ENCODE measurements at regions not wholly inside any gene's neighbourhood (a gene's known extent, or its start where the extent isn't known, plus 50 kb on each side); places are given as distances from the start of the nearest gene placed in this dataset.
"Not testable (repeated sequence)": the region's sequence is repeated elsewhere in the genome, so short reads cannot be mapped to it uniquely, and the experiment has no call there.

- intact Hi-C loops (cut with micrococcal nuclease), result no loop called here
Measured at GRCh38 chr12:14086838-14087237, 105.4 kb upstream of the GRIN2B start.

GRCh38 chr12:14099994-14100393, 118.6 kb upstream of the GRIN2B start:
- Mint-ChIP-seq H3K27ac (no peak overlapping the region), H3K36me3 (ENCODE audit: low read depth) (no peaks in the 10 kb centered on the region), H3K27me3 (ENCODE audit: low read depth) (peaks cover 4% of the 10 kb centered on the region), H3K9me3 (peaks cover 2% of the 10 kb centered on the region), H3K4me1 (ENCODE audit: low read depth) (no peaks in the 10 kb centered on the region), H3K4me3 (no peak overlapping the region)
- CTCF ChIA-PET, result no interaction called here
- DNase-seq, result no peak
- intact Hi-C loops (cut with micrococcal nuclease), result no loop called here

More at GRCh38 chr12:14086838-14087237, 105.4 kb upstream of the GRIN2B start:
- Mint-ChIP-seq H3K36me3 (ENCODE audit: low read depth) (no peaks in the 10 kb centered on the region), H3K4me3 (no peak overlapping the region), H3K27me3 (ENCODE audit: low read depth) (no peaks in the 10 kb centered on the region), H3K9me3 (peaks cover 6% of the 10 kb centered on the region), H3K27ac (no peak overlapping the region), H3K4me1 (ENCODE audit: low read depth) (no peaks in the 10 kb centered on the region)
- DNase-seq, result no peak
- CTCF ChIA-PET, result interaction anchor here (0.7 kb wide), 1 partner anchor 353 kb away, joined by 3 read pairs; no protein-coding TSS in a partner anchor

- H3K36me3 Mint-ChIP-seq (ENCODE audit: low read depth); intact Hi-C loops (cut with micrococcal nuclease); H3K4me3 Mint-ChIP-seq; DNase-seq; H3K4me1 Mint-ChIP-seq (ENCODE audit: low read depth); H3K27me3 Mint-ChIP-seq (ENCODE audit: low read depth); H3K27ac Mint-ChIP-seq; H3K9me3 Mint-ChIP-seq; CTCF ChIA-PET: not testable (repeated sequence)
Measured at GRCh38 chr12:14101556-14101955, 120.2 kb upstream of the GRIN2B start.

- no peaks in the 10 kb centered on the region for H3K4me1 Mint-ChIP-seq (ENCODE audit: low read depth)
- no peak overlapping the region for H3K27ac Mint-ChIP-seq
- no peaks in the 10 kb centered on the region for H3K9me3 Mint-ChIP-seq
- H3K36me3 Mint-ChIP-seq (ENCODE audit: low read depth), result no peaks in the 10 kb centered on the region
- H3K27me3 Mint-ChIP-seq (ENCODE audit: low read depth), result peaks cover 11% of the 10 kb centered on the region
- DNase-seq, result peak; percentile 9
- CTCF ChIA-PET, result interaction anchor here (0.6 kb wide), 1 partner anchor 73 kb away, joined by 5 read pairs; no protein-coding TSS in a partner anchor
- intact Hi-C loops (cut with micrococcal nuclease), result no loop called here
- H3K4me3 Mint-ChIP-seq, result no peak overlapping the region
Measured at GRCh38 chr12:14111230-14111865, 129.9 kb upstream of the GRIN2B start.

- DNase-seq, result no peak
- Mint-ChIP-seq H3K4me1 (ENCODE audit: low read depth) (no peaks in the 10 kb centered on the region), H3K27me3 (ENCODE audit: low read depth) (peaks cover 8% of the 10 kb centered on the region), H3K9me3 (peaks cover 5% of the 10 kb centered on the region), H3K36me3 (ENCODE audit: low read depth) (no peaks in the 10 kb centered on the region), H3K27ac (no peak overlapping the region), H3K4me3 (no peak overlapping the region)
- intact Hi-C loops (cut with micrococcal nuclease), result no loop called here
- CTCF ChIA-PET, result no interaction called here
Measured at GRCh38 chr12:14113031-14113430, 131.6 kb upstream of the GRIN2B start.

GRCh38 chr12:14126692-14127091, 145.3 kb upstream of the GRIN2B start:
- intact Hi-C loops (cut with micrococcal nuclease), result no loop called here
- Mint-ChIP-seq H3K9me3 (peaks cover 13% of the 10 kb centered on the region), H3K27ac (no peak overlapping the region), H3K27me3 (ENCODE audit: low read depth) (peaks cover 3% of the 10 kb centered on the region), H3K4me3 (no peak overlapping the region), H3K36me3 (ENCODE audit: low read depth) (no peaks in the 10 kb centered on the region), H3K4me1 (ENCODE audit: low read depth) (no peaks in the 10 kb centered on the region)
- no peak for DNase-seq
- CTCF ChIA-PET, result no interaction called here

GRCh38 chr12:14129611-14130195, 148.3 kb upstream of the GRIN2B start:
- Mint-ChIP-seq H3K27ac (no peak overlapping the region), H3K9me3 (peaks cover 10% of the 10 kb centered on the region), H3K4me1 (ENCODE audit: low read depth) (no peaks in the 10 kb centered on the region), H3K4me3 (no peak overlapping the region), H3K27me3 (ENCODE audit: low read depth) (peaks cover 11% of the 10 kb centered on the region), H3K36me3 (ENCODE audit: low read depth) (no peaks in the 10 kb centered on the region)
- CTCF ChIA-PET, result no interaction called here
- intact Hi-C loops (cut with micrococcal nuclease), result no loop called here
- DNase-seq, result no peak

- intact Hi-C loops (cut with micrococcal nuclease), result no loop called here
- H3K9me3 Mint-ChIP-seq, result no peaks in the 10 kb centered on the region
- no peaks in the 10 kb centered on the region for H3K4me1 Mint-ChIP-seq (ENCODE audit: low read depth)
- H3K36me3 Mint-ChIP-seq (ENCODE audit: low read depth), result no peaks in the 10 kb centered on the region
- no peak overlapping the region for H3K27ac Mint-ChIP-seq
- CTCF ChIA-PET, result interaction anchor here (1.5 kb wide), 1 partner anchor 858 kb away, joined by 3 read pairs; no protein-coding TSS in a partner anchor
- H3K4me3 Mint-ChIP-seq, result no peak overlapping the region
- peaks cover 19% of the 10 kb centered on the region for H3K27me3 Mint-ChIP-seq (ENCODE audit: low read depth)
- no peak for DNase-seq
Measured at GRCh38 chr12:14135996-14136395, 154.6 kb upstream of the GRIN2B start.

- CTCF ChIA-PET, result interaction anchor here (0.5 kb wide), 1 partner anchor 169 kb away, joined by 3 read pairs; no protein-coding TSS in a partner anchor
- Mint-ChIP-seq H3K4me3 (no peak overlapping the region), H3K27me3 (ENCODE audit: low read depth) (peaks cover 15% of the 10 kb centered on the region), H3K36me3 (ENCODE audit: low read depth) (no peaks in the 10 kb centered on the region), H3K9me3 (no peaks in the 10 kb centered on the region), H3K27ac (no peak overlapping the region), H3K4me1 (ENCODE audit: low read depth) (no peaks in the 10 kb centered on the region)
- DNase-seq, result peak; percentile 5
- intact Hi-C loops (cut with micrococcal nuclease), result no loop called here
Measured at GRCh38 chr12:14138495-14138894, 157.1 kb upstream of the GRIN2B start.

GRCh38 chr12:14148489-14149270, 167.3 kb upstream of the GRIN2B start:
- CTCF ChIA-PET, result interaction anchor here (0.6 to 1.1 kb wide), 2 partner anchors 36 to 284 kb away, joined by 3 to 6 read pairs; no protein-coding TSS in a partner anchor
- Mint-ChIP-seq H3K4me1 (ENCODE audit: low read depth) (no peaks in the 10 kb centered on the region), H3K4me3 (no peak overlapping the region), H3K27me3 (ENCODE audit: low read depth) (peaks cover 10% of the 10 kb centered on the region), H3K9me3 (no peaks in the 10 kb centered on the region), H3K36me3 (ENCODE audit: low read depth) (no peaks in the 10 kb centered on the region), H3K27ac (no peak overlapping the region)
- DNase-seq, result no peak
- intact Hi-C loops (cut with micrococcal nuclease), result no loop called here

- Mint-ChIP-seq H3K9me3 (no peaks in the 10 kb centered on the region), H3K4me3 (no peak overlapping the region), H3K27me3 (ENCODE audit: low read depth) (peaks cover 9% of the 10 kb centered on the region), H3K4me1 (ENCODE audit: low read depth) (no peaks in the 10 kb centered on the region), H3K27ac (no peak overlapping the region), H3K36me3 (ENCODE audit: low read depth) (no peaks in the 10 kb centered on the region)
- CTCF ChIA-PET, result no interaction called here
- intact Hi-C loops (cut with micrococcal nuclease), result no loop called here
- DNase-seq, result no peak
Measured at GRCh38 chr12:14153803-14154202, 172.4 kb upstream of the GRIN2B start.

- Mint-ChIP-seq H3K4me1 (ENCODE audit: low read depth) (no peaks in the 10 kb centered on the region), H3K9me3 (no peaks in the 10 kb centered on the region), H3K4me3 (no peak overlapping the region), H3K27me3 (ENCODE audit: low read depth) (peaks cover 3% of the 10 kb centered on the region), H3K36me3 (ENCODE audit: low read depth) (no peaks in the 10 kb centered on the region), H3K27ac (no peak overlapping the region)
- no peak for DNase-seq
- CTCF ChIA-PET, result no interaction called here
- intact Hi-C loops (cut with micrococcal nuclease), result no loop called here
Measured at GRCh38 chr12:14156606-14157005, 175.2 kb upstream of the GRIN2B start.

Measured in activated naive CD4-positive, alpha-beta T cell treated with anti-CD3 and anti-CD28 coated beads for 36 hours (primary cell).